RCC 7860 (cell line): ENCODE measurements at regions not wholly inside any gene's neighbourhood (a gene's known extent, or its start where the extent isn't known, plus 50 kb on each side); places are given as distances from the start of the nearest gene placed in this dataset.

Source experiments
- DNase-seq: peaks from one replicate; pipeline ENCODE4 v3.0.0-alpha.2; 2015; ENCODE audit warnings: low spot score
- FAIRE-seq: peaks from 2 replicates; lab custom pipeline; 2012; peaks lifted over from hg19 to GRCh38; lab: Jason Lieb, UNC

- FAIRE-seq (no peak), DNase-seq (no peak)
These were observed 585.4 kb downstream of the SNAPC1 start for GRCh38 chr14:62347562-62348011.

GRCh38 chr14:62357362-62357761 lies 595.1 kb downstream of the SNAPC1 start:
- DNase-seq: no peak
- FAIRE-seq: no peak

- no peak for DNase-seq
These were observed 601.9 kb downstream of the SNAPC1 start for GRCh38 chr14:62364161-62364560.

GRCh38 chr14:62364800-62365280 lies 602.6 kb downstream of the SNAPC1 start:
- FAIRE-seq (no peak), DNase-seq (no peak)

More at GRCh38 chr14:62364161-62364560, 601.9 kb downstream of the SNAPC1 start:
- FAIRE-seq: no peak

GRCh38 chr14:62369919-62370560 lies 607.8 kb downstream of the SNAPC1 start:
- FAIRE-seq (no peak), DNase-seq (no peak)

- DNase-seq: no peak
- FAIRE-seq: no peak
These were observed 611.7 kb downstream of the SNAPC1 start for GRCh38 chr14:62373944-62374343.

- DNase-seq: no peak
- FAIRE-seq: no peak
These were observed 615.8 kb downstream of the SNAPC1 start for GRCh38 chr14:62378057-62378456.

GRCh38 chr14:62381311-62382070 lies 619.3 kb downstream of the SNAPC1 start:
- DNase-seq (no peak), FAIRE-seq (no peak)

GRCh38 chr14:62409169-62409568 lies 636.1 kb downstream of the KCNH5 start:
- FAIRE-seq (no peak), DNase-seq (no peak)

GRCh38 chr14:62409626-62410300 lies 635.5 kb downstream of the KCNH5 start:
- no peak for DNase-seq
- FAIRE-seq: no peak

- DNase-seq (no peak), FAIRE-seq (no peak)
These were observed 624.4 kb downstream of the KCNH5 start for GRCh38 chr14:62420847-62421246.

- FAIRE-seq: no peak
These were observed 616.6 kb downstream of the KCNH5 start for GRCh38 chr14:62428429-62429203.

GRCh38 chr14:62429683-62430082 lies 615.6 kb downstream of the KCNH5 start:
- DNase-seq (no peak), FAIRE-seq (no peak)

More at GRCh38 chr14:62428429-62429203, 616.6 kb downstream of the KCNH5 start:
- no peak for DNase-seq

GRCh38 chr14:62431496-62431895 lies 613.8 kb downstream of the KCNH5 start:
- no peak for FAIRE-seq
- no peak for DNase-seq

GRCh38 chr14:62432955-62433354 lies 612.3 kb downstream of the KCNH5 start:
- FAIRE-seq: no peak
- DNase-seq: no peak

- FAIRE-seq: no peak
- DNase-seq: no peak
These were observed 609.0 kb downstream of the KCNH5 start for GRCh38 chr14:62436261-62436660.

GRCh38 chr14:62439210-62439609 lies 606.0 kb downstream of the KCNH5 start:
- DNase-seq (no peak), FAIRE-seq (no peak)

GRCh38 chr14:62443796-62444195 lies 601.5 kb downstream of the KCNH5 start:
- DNase-seq (peak; percentile 6), FAIRE-seq (no peak)

- DNase-seq: no peak
- FAIRE-seq: no peak
These were observed 599.7 kb downstream of the KCNH5 start for GRCh38 chr14:62445570-62445969.

- DNase-seq (no peak), FAIRE-seq (no peak)
These were observed 594.0 kb downstream of the KCNH5 start for GRCh38 chr14:62451221-62451620.

GRCh38 chr14:62453226-62453625 lies 592.0 kb downstream of the KCNH5 start:
- FAIRE-seq (no peak), DNase-seq (no peak)
